Suppressor macrophage (primary cell): ENCODE measurements at regions not wholly inside any gene's neighbourhood (a gene's known extent, or its start where the extent isn't known, plus 50 kb on each side); places are given as distances from the start of the nearest gene placed in this dataset.
A peak's percentile ranks its signal among the peaks of the same experiment; 100 is the strongest.
"Not testable (repeated sequence)": the region's sequence is repeated elsewhere in the genome, so short reads cannot be mapped to it uniquely, and the experiment has no call there.

ENCODE experiments used
- DNase-seq, 4 experiments: peaks; one replicate each; pipeline ENCODE4 v3.0.0-alpha.2; 2020 to 2022

GRCh38 chr4:43435291-43435690 lies 542.8 kb downstream of the GRXCR1 start:
- no peak for DNase-seq

GRCh38 chr4:43452948-43453347 lies 560.4 kb downstream of the GRXCR1 start:
- DNase-seq, result no peak

- no peak for DNase-seq
These were observed 563.9 kb downstream of the GRXCR1 start for GRCh38 chr4:43456383-43456782.

- no peak for DNase-seq
These were observed 565.4 kb downstream of the GRXCR1 start for GRCh38 chr4:43457866-43458265.

- no peak for DNase-seq
These were observed 565.8 kb downstream of the GRXCR1 start for GRCh38 chr4:43458293-43458692.

- DNase-seq, result peak in 1 of 4 experiments; percentile 5
These were observed 579.4 kb downstream of the GRXCR1 start for GRCh38 chr4:43471950-43472349.

GRCh38 chr4:43481526-43481925 lies 589.0 kb downstream of the GRXCR1 start:
- no peak for DNase-seq

GRCh38 chr4:43485196-43485595 lies 592.7 kb downstream of the GRXCR1 start:
- no peak for DNase-seq

- no peak for DNase-seq
These were observed 603.7 kb downstream of the GRXCR1 start for GRCh38 chr4:43496188-43496587.

GRCh38 chr4:43496602-43497001 lies 604.1 kb downstream of the GRXCR1 start:
- DNase-seq, result no peak

GRCh38 chr4:43505823-43506222 lies 613.3 kb downstream of the GRXCR1 start:
- DNase-seq, result not testable (repeated sequence)

GRCh38 chr4:43512253-43512652 lies 619.7 kb downstream of the GRXCR1 start:
- DNase-seq, result no peak

GRCh38 chr4:43525646-43526045 lies 633.1 kb downstream of the GRXCR1 start:
- no peak for DNase-seq

GRCh38 chr4:43547561-43547960 lies 655.0 kb downstream of the GRXCR1 start:
- DNase-seq, result no peak

GRCh38 chr4:43550981-43551627 lies 658.6 kb downstream of the GRXCR1 start:
- DNase-seq, result no peak

GRCh38 chr4:43556262-43556661 lies 663.7 kb downstream of the GRXCR1 start:
- no peak for DNase-seq

- no peak for DNase-seq
These were observed 667.5 kb downstream of the GRXCR1 start for GRCh38 chr4:43560047-43560446.

GRCh38 chr4:43564107-43564506 lies 671.6 kb downstream of the GRXCR1 start:
- DNase-seq, result no peak

GRCh38 chr4:43564591-43564990 lies 672.1 kb downstream of the GRXCR1 start:
- no peak for DNase-seq

- no peak for DNase-seq
These were observed 675.1 kb downstream of the GRXCR1 start for GRCh38 chr4:43567644-43568043.

- no peak for DNase-seq
These were observed 694.3 kb downstream of the GRXCR1 start for GRCh38 chr4:43586813-43587212.

- DNase-seq, result no peak
These were observed 695.2 kb downstream of the GRXCR1 start for GRCh38 chr4:43587758-43588157.

- DNase-seq, result no peak
These were observed 714.9 kb downstream of the GRXCR1 start for GRCh38 chr4:43607400-43607799.

- no peak for DNase-seq
These were observed 715.4 kb downstream of the GRXCR1 start for GRCh38 chr4:43607827-43608461.

GRCh38 chr4:43619219-43619618 lies 726.7 kb downstream of the GRXCR1 start:
- DNase-seq, result no peak
